OCI-LY3 (cell line): ENCODE measurements at regions not wholly inside any gene's neighbourhood (a gene's known extent, or its start where the extent isn't known, plus 50 kb on each side); places are given as distances from the start of the nearest gene placed in this dataset.

Experiments used
- EZH2phosphoT487 ChIP-seq: fragments of 200-600 bp; shearing (Covaris generic); IDR thresholded peaks from 2 replicates; pipeline ENCODE4 v1.6.1; 2018; ENCODE audit warnings: antibody characterized with exemption, mixed run types, low read depth
- TF ChIP-seq, protein P1 (sequence below): fragments of 200-600, 300-600 bp; sonication (generic); IDR thresholded peaks from 2 replicates; pipeline ENCODE4 v1.5.1; 2014; ENCODE audit warnings: antibody characterized with exemption, low read length, low read depth

- TF ChIP-seq, protein P1, sequence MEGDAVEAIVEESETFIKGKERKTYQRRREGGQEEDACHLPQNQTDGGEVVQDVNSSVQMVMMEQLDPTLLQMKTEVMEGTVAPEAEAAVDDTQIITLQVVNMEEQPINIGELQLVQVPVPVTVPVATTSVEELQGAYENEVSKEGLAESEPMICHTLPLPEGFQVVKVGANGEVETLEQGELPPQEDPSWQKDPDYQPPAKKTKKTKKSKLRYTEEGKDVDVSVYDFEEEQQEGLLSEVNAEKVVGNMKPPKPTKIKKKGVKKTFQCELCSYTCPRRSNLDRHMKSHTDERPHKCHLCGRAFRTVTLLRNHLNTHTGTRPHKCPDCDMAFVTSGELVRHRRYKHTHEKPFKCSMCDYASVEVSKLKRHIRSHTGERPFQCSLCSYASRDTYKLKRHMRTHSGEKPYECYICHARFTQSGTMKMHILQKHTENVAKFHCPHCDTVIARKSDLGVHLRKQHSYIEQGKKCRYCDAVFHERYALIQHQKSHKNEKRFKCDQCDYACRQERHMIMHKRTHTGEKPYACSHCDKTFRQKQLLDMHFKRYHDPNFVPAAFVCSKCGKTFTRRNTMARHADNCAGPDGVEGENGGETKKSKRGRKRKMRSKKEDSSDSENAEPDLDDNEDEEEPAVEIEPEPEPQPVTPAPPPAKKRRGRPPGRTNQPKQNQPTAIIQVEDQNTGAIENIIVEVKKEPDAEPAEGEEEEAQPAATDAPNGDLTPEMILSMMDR: no peak
- no peak for TF ChIP-seq EZH2phosphoT487
These were observed 1349.0 kb upstream of the B3GALT2 start for GRCh38 chr1:194535369-194535768.
